IMR-90 (cell line): ENCODE measurements at regions not wholly inside any gene's neighbourhood (a gene's known extent, or its start where the extent isn't known, plus 50 kb on each side); places are given as distances from the start of the nearest gene placed in this dataset.

Source experiments
- ATAC-seq: fragments of 200-7000 bp; cut with Tn5 transposase; 2 replicates; pipeline ENCODE4 v1.9.1; 2020; ENCODE audit warnings: low read depth, mild to moderate bottlenecking, moderate library complexity
- BruUV-seq: library from RNA; stranded (reverse); fragments of 400-500 nt; replicated peaks from 2 replicates; lab custom pipeline; 2021; lab: Mats Ljungman, UMichigan
- CTCF ChIA-PET: fragments of 300-600 bp; formaldehyde crosslinking; extraction: SDS; loops from one replicate; lab custom pipeline; 2021; ENCODE audit warnings: antibody characterized with exemption; lab: Yijun Ruan, JAX
- POLR2A ChIA-PET: fragments of 300-600 bp; sonication (Branson Sonifier 250); formaldehyde crosslinking; loops from one replicate; lab custom pipeline; 2022; ENCODE audit warnings: antibody characterized with exemption; ENCODE audit not compliant: unreplicated experiment; lab: Charles Lee
- DNase-seq: peaks from one replicate; pipeline ENCODE4 v3.0.0; 2013
- H2AFZ ChIP-seq: replicated peaks from 2 replicates; pipeline ENCODE3; 2013; ENCODE audit warnings: low read length, mild to moderate bottlenecking; ENCODE audit not compliant: poor library complexity
- H2AK5ac ChIP-seq: 2 replicates; pipeline ENCODE4 v1.6.1; 2013; ENCODE audit warnings: low read depth, low read length, inconsistent platforms
- H2AK9ac ChIP-seq: replicated peaks from 2 replicates; pipeline ENCODE3; 2013; ENCODE audit warnings: mild to moderate bottlenecking, low read depth, low read length, moderate library complexity; ENCODE audit not compliant: poor library complexity
- H2BK120ac ChIP-seq: 2 replicates; pipeline ENCODE4 v1.6.1; 2013; ENCODE audit warnings: low read depth, low read length, inconsistent platforms
- H2BK15ac ChIP-seq: 3 replicates; pipeline ENCODE4 v1.6.1; 2013; ENCODE audit warnings: low read depth, low read length, inconsistent platforms
- H2BK20ac ChIP-seq: 2 replicates; pipeline ENCODE4 v1.6.1; 2013; ENCODE audit warnings: low read depth, mild to moderate bottlenecking, inconsistent platforms, low read length, moderate library complexity
- H2BK5ac ChIP-seq: 2 replicates; pipeline ENCODE4 v1.6.1; 2013; ENCODE audit warnings: mild to moderate bottlenecking, low read depth, low read length, inconsistent platforms; ENCODE audit not compliant: poor library complexity, severe bottlenecking
- H3K14ac ChIP-seq: replicated peaks from 2 replicates; pipeline ENCODE4 v1.6.1; 2013; ENCODE audit warnings: low read depth, low read length, inconsistent platforms
- H3K18ac ChIP-seq: 2 replicates; pipeline ENCODE4 v1.6.1; 2013; ENCODE audit warnings: low read depth, low read length, control low read depth
- H3K23ac ChIP-seq: 2 replicates; pipeline ENCODE4 v1.6.1; 2013; ENCODE audit warnings: low read depth, low read length, inconsistent platforms
- H3K27ac ChIP-seq: 2 replicates; pipeline ENCODE4 v1.5.1; 2013; ENCODE audit warnings: mild to moderate bottlenecking, control low read depth, low read length; ENCODE audit not compliant: insufficient read depth
- H3K27me3 ChIP-seq: 2 replicates; pipeline ENCODE4 v1.6.1; 2013; ENCODE audit warnings: low read length; ENCODE audit not compliant: control insufficient read depth, insufficient read depth
- H3K36me3 ChIP-seq: 2 replicates; pipeline ENCODE4 v1.6.1; 2013; ENCODE audit warnings: low read length, mixed read lengths; ENCODE audit not compliant: control insufficient read depth, insufficient read depth
- H3K4ac ChIP-seq: 2 replicates; pipeline ENCODE4 v1.6.1; 2013; ENCODE audit warnings: low read depth, low read length, inconsistent platforms
- H3K4me1 ChIP-seq: 2 replicates; pipeline ENCODE4 v1.6.1; 2013; ENCODE audit warnings: low read length, mixed read lengths; ENCODE audit not compliant: control insufficient read depth, insufficient read depth
- H3K4me2 ChIP-seq: 2 replicates; pipeline ENCODE4 v1.6.1; 2013; ENCODE audit warnings: low read depth, mild to moderate bottlenecking, control low read depth, low read length, moderate library complexity
- H3K4me3 ChIP-seq: 2 replicates; pipeline ENCODE4 v1.5.1; 2013; ENCODE audit warnings: low read depth, mild to moderate bottlenecking, control low read depth, low read length, moderate library complexity; ENCODE audit not compliant: insufficient read depth
- H3K56ac ChIP-seq: 2 replicates; pipeline ENCODE4 v1.6.1; 2013; ENCODE audit warnings: low read length, inconsistent platforms; ENCODE audit not compliant: insufficient read depth; ENCODE audit errors: extremely low read depth
- H3K79me1 ChIP-seq, 2 experiments: 2 replicates each; pipeline ENCODE4 v1.6.1; 2013; ENCODE audit warnings: low read length in 2 of 2, inconsistent platforms in 1 of 2, low read depth in 1 of 2
- H3K9ac ChIP-seq: 2 replicates; pipeline ENCODE4 v1.6.1; 2013; ENCODE audit warnings: low read depth, low read length, control low read depth
- H3K9me1 ChIP-seq: 2 replicates; pipeline ENCODE4 v1.6.1; 2013; ENCODE audit warnings: low read length, inconsistent platforms; ENCODE audit not compliant: insufficient read depth
- H3K9me3 ChIP-seq: 2 replicates; pipeline ENCODE4 v1.6.1; 2013; ENCODE audit warnings: low read length; ENCODE audit not compliant: control insufficient read depth, insufficient read depth
- H4K20me1 ChIP-seq: 2 replicates; pipeline ENCODE4 v1.6.1; 2013; ENCODE audit warnings: low read length, inconsistent platforms; ENCODE audit not compliant: insufficient read depth
- H4K5ac ChIP-seq: 2 replicates; pipeline ENCODE4 v1.6.1; 2013; ENCODE audit warnings: mild to moderate bottlenecking, low read depth, low read length, control low read depth
- H4K8ac ChIP-seq, 2 experiments: 2 replicates each; pipeline ENCODE4 v1.6.1; 2013; ENCODE audit warnings: low read depth in 2 of 2, low read length in 2 of 2, control low read depth in 1 of 2, inconsistent platforms in 1 of 2
- H4K91ac ChIP-seq: 2 replicates; pipeline ENCODE4 v1.6.1; 2013; ENCODE audit warnings: low read depth, low read length, inconsistent platforms; ENCODE audit not compliant: insufficient read depth
- BHLHE40 ChIP-seq: fragments of 150-350 bp; IDR thresholded peaks from 2 replicates; pipeline ENCODE4 v1.6.1; 2016; ENCODE audit warnings: mild to moderate bottlenecking, low read depth, low read length
- FOS ChIP-seq: fragments of 150-350 bp; IDR thresholded peaks from 2 replicates; pipeline ENCODE4 v1.6.1; 2016; ENCODE audit warnings: low read depth, low read length
- NFE2L2 ChIP-seq: fragments of 150-350 bp; IDR thresholded peaks from 2 replicates; pipeline ENCODE4 v1.6.1; 2016; ENCODE audit warnings: low read depth, mild to moderate bottlenecking, low read length
- RAD21 ChIP-seq: IDR thresholded peaks from 2 replicates; pipeline ENCODE4 v1.6.1; 2012; ENCODE audit warnings: low read length, improper control_type of control experiment
- RCOR1 ChIP-seq: IDR thresholded peaks from 2 replicates; pipeline ENCODE4 v1.6.1; 2012; ENCODE audit warnings: mild to moderate bottlenecking, low read length, improper control_type of control experiment; ENCODE audit not compliant: insufficient replicate concordance
- RFX5 ChIP-seq: IDR thresholded peaks from 2 replicates; pipeline ENCODE4 v1.8.0; 2012; ENCODE audit warnings: low read depth, mild to moderate bottlenecking, low read length, moderate library complexity
- SMC3 ChIP-seq: fragments of 150-350 bp; IDR thresholded peaks from 2 replicates; pipeline ENCODE4 v1.6.1; 2016; ENCODE audit warnings: low read depth, mild to moderate bottlenecking, antibody characterized with exemption, low read length, moderate library complexity
- USF2 ChIP-seq: fragments of 150-350 bp; IDR thresholded peaks from 2 replicates; pipeline ENCODE4 v1.6.1; 2017; ENCODE audit warnings: mild to moderate bottlenecking, antibody characterized with exemption, low read length, low read depth
- WGBS, 2 experiments: methylation state at CpG; one replicate each; pipeline versions ENCODE4 v1.1.5 to v1.1.7; 2013; ENCODE audit warnings: missing lambda C conversion rate in 2 of 2; ENCODE audit not compliant: insufficient read length in 1 of 2; ENCODE audit errors: extremely low coverage in 2 of 2; 5-methylcytosine and 5-hydroxymethylcytosine counted together
- dilution Hi-C: fragments of 300-500 bp; cut with HindIII; formaldehyde crosslinking; loops from one replicate; pipeline ENCODE4 v1.14.3; 2018; ENCODE audit warnings: low sequenced_read_pairs; ENCODE audit not compliant: unreplicated experiment
- in situ Hi-C: fragments of 300-500 bp; cut with MboI; formaldehyde crosslinking; loops from 3 replicates; pipeline ENCODE4 v1.14.3; 2019; ENCODE audit warnings: low sequenced_read_pairs, inconsistent platforms, mixed read lengths
- intact Hi-C: fragments of 100-400 bp; cut with micrococcal nuclease; formaldehyde crosslinking; loops from 2 replicates; pipeline ENCODE4 v1.10.0; 2022

GRCh38 chr9:25889661-25890060 lies 211.4 kb upstream of the TUSC1 start:
- Histone ChIP-seq H3K9me1 (no peaks in the 10 kb centered on the region), H2BK5ac (no peak overlapping the region), H3K27me3 (no peaks in the 10 kb centered on the region), H2AK9ac (no peak overlapping the region), H2AK5ac (no peak overlapping the region), H3K4ac (no peak overlapping the region), H2BK20ac (no peak overlapping the region), H3K14ac (no peak overlapping the region), H4K91ac (no peak overlapping the region), H4K20me1 (no peaks in the 10 kb centered on the region), H3K23ac (no peak overlapping the region), H3K27ac (no peak overlapping the region), H3K79me1 (no peaks in the 10 kb centered on the region), H3K4me2 (no peak overlapping the region), H3K18ac (no peak overlapping the region), H3K56ac (no peak overlapping the region), H2AFZ (no peak overlapping the region), H4K5ac (no peak overlapping the region), H4K8ac (no peak overlapping the region), H3K36me3 (no peaks in the 10 kb centered on the region), H3K9ac (no peak overlapping the region), H3K4me3 (no peak overlapping the region), H3K4me1 (no peaks in the 10 kb centered on the region), H3K9me3 (no peaks in the 10 kb centered on the region; the same call in 1 of the 2 replicates), H2BK15ac (no peak overlapping the region), H2BK120ac (no peak overlapping the region)
- TF ChIP-seq RAD21 (no peak), RFX5 (no peak), RCOR1 (no peak), USF2 (no peak), BHLHE40 (no peak), NFE2L2 (no peak), SMC3 (no peak), FOS (no peak)
- dilution Hi-C loops = no loop called here
- ChIA-PET CTCF (no interaction called here), POLR2A (no interaction called here)
- ATAC-seq (no peak), DNase-seq (no peak)
- WGBS, 2 experiments = no CpG with 5 or more reads among the region's 1 CpG
- in situ Hi-C loops = no loop called here
- BruUV-seq = no TSS peak
- intact Hi-C loops = no loop called here
